Calu3 (cell line): ENCODE measurements at regions not wholly inside any gene's neighbourhood (a gene's known extent, or its start where the extent isn't known, plus 50 kb on each side); places are given as distances from the start of the nearest gene placed in this dataset.

Experiments
- BruUV-seq: library from RNA; stranded (reverse); fragments of 400-500 nt; replicated peaks from 2 replicates; lab custom pipeline; 2021; lab: Mats Ljungman, UMichigan
- CTCF ChIA-PET: fragments of 300-600 bp; sonication (Branson Sonifier 250); formaldehyde crosslinking; loops from one replicate; lab custom pipeline; 2022; ENCODE audit warnings: antibody characterized with exemption; lab: Charles Lee
- DNase-seq: peaks from one replicate; pipeline ENCODE4 v3.0.0; 2022
- H3K27ac Mint-ChIP-seq: one replicate; pipeline ENCODE4 v1.8.0; 2022; ENCODE audit warnings: mixed read lengths; ENCODE audit not compliant: unreplicated experiment
- H3K27me3 Mint-ChIP-seq: one replicate; pipeline ENCODE4 v1.8.0; 2022; ENCODE audit warnings: mixed read lengths; ENCODE audit not compliant: unreplicated experiment
- H3K36me3 Mint-ChIP-seq: one replicate; pipeline ENCODE4 v1.8.0; 2022; ENCODE audit warnings: mild to moderate bottlenecking, moderate library complexity, mixed read lengths; ENCODE audit not compliant: insufficient read depth, unreplicated experiment
- H3K4me1 Mint-ChIP-seq: one replicate; pipeline ENCODE4 v1.8.0; 2022; ENCODE audit warnings: mild to moderate bottlenecking, low read depth, mixed read lengths; ENCODE audit not compliant: unreplicated experiment
- H3K4me3 Mint-ChIP-seq: one replicate; pipeline ENCODE4 v1.8.0; 2022; ENCODE audit warnings: mild to moderate bottlenecking, low read depth, moderate library complexity, mixed read lengths; ENCODE audit not compliant: unreplicated experiment
- H3K9me3 Mint-ChIP-seq: one replicate; pipeline ENCODE4 v1.8.0; 2022; ENCODE audit warnings: low read depth, mixed read lengths; ENCODE audit not compliant: unreplicated experiment
- intact Hi-C: fragments of 100-400 bp; cut with micrococcal nuclease; formaldehyde crosslinking; loops from one replicate; pipeline ENCODE4 v1.10.0; 2022; ENCODE audit not compliant: unreplicated experiment
- TF ChIP-seq, protein P1 (sequence below): fragments of 200-600 bp; IDR thresholded peaks from one replicate; pipeline ENCODE4 v1.8.0; 2022; ENCODE audit warnings: antibody characterized with exemption; ENCODE audit not compliant: unreplicated experiment

DNA sequence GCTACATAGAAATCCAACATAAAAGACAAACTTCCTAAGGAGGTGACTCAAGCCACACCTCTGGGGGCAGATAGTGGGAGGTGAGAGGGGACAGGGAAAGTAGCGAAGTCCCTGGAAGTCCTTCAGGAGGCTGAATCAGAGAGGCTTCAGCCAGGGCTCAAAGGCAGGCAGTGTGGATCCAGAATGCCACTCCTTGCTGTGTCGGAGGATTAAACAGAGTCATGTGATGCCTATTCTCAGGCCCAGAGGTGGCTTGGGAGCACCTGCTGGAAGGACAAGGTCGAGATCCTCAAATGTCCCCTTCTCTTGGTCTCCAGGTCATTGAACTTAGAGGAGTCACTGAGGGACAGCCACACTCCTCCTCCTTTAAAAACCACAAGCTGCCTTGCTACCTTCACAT is 391.1 kb downstream of the SOX9 start:
- no peak overlapping the region for H3K27ac Mint-ChIP-seq

DNA sequence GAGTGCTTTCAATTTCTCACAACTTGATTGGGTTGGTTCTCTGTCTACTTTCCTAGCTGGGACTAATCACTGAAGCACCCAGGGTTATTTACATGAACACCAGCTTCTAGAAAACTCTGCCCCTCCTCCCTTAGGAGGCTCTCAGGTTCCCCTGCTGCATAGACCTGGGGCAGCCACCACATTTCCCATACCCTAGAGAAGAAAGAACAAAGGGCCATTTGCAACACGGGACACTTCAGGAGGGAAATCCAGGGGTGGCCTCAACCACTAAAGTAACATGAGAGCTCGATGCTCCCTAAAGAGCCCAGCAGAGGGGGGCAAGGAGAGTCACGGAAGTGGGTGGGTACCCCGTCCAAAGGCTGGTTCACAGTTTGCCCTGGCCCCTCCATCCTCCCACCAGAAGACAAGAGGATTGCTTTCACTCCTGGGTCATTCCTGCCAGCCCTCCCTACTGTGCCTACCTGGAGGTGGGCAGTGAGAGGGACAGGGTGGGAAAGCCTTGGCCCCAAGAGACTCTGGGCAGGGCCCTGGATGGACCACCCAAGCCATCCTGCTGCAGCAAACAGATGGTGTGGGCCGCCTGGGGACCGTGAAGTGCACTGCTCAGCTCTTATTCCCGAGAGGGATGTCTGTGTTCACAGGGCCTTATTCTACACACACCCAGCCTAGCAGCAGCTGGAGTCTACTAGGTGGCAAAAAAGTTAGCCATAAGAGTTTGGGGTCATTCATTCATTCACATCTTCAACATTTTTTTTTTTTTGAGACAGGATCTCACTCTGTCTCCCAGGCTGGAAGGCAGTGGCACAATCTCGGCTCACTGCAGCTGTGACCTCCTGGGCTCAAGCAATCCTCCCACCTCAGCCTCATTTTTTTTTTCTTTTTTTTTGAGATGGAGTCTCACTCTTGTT is 392.1 kb downstream of the SOX9 start:
- CTCF ChIA-PET = no interaction called here
- no peak overlapping the region for H3K27ac Mint-ChIP-seq
- H3K9me3 Mint-ChIP-seq = no peaks in the 10 kb centered on the region
- TF ChIP-seq, protein P1, sequence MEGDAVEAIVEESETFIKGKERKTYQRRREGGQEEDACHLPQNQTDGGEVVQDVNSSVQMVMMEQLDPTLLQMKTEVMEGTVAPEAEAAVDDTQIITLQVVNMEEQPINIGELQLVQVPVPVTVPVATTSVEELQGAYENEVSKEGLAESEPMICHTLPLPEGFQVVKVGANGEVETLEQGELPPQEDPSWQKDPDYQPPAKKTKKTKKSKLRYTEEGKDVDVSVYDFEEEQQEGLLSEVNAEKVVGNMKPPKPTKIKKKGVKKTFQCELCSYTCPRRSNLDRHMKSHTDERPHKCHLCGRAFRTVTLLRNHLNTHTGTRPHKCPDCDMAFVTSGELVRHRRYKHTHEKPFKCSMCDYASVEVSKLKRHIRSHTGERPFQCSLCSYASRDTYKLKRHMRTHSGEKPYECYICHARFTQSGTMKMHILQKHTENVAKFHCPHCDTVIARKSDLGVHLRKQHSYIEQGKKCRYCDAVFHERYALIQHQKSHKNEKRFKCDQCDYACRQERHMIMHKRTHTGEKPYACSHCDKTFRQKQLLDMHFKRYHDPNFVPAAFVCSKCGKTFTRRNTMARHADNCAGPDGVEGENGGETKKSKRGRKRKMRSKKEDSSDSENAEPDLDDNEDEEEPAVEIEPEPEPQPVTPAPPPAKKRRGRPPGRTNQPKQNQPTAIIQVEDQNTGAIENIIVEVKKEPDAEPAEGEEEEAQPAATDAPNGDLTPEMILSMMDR = no peak
- peaks cover 4% of the 10 kb centered on the region for H3K36me3 Mint-ChIP-seq
- no TSS peak for BruUV-seq
- no peak overlapping the region for H3K4me3 Mint-ChIP-seq
- peaks cover 22% of the 10 kb centered on the region for H3K4me1 Mint-ChIP-seq
- no peak for DNase-seq
- intact Hi-C loops = no loop called here
- H3K27me3 Mint-ChIP-seq = no peaks in the 10 kb centered on the region

More for the DNA sequence above, 391.1 kb downstream of the SOX9 start:
- intact Hi-C loops = no loop called here
- DNase-seq = no peak
- BruUV-seq = no TSS peak
- Mint-ChIP-seq H3K9me3 (no peaks in the 10 kb centered on the region), H3K27me3 (no peaks in the 10 kb centered on the region), H3K4me3 (no peak overlapping the region), H3K36me3 (peaks cover 9% of the 10 kb centered on the region), H3K4me1 (peaks cover 29% of the 10 kb centered on the region)
- CTCF ChIA-PET = no interaction called here
- TF ChIP-seq, protein P1 = no peak

DNA sequence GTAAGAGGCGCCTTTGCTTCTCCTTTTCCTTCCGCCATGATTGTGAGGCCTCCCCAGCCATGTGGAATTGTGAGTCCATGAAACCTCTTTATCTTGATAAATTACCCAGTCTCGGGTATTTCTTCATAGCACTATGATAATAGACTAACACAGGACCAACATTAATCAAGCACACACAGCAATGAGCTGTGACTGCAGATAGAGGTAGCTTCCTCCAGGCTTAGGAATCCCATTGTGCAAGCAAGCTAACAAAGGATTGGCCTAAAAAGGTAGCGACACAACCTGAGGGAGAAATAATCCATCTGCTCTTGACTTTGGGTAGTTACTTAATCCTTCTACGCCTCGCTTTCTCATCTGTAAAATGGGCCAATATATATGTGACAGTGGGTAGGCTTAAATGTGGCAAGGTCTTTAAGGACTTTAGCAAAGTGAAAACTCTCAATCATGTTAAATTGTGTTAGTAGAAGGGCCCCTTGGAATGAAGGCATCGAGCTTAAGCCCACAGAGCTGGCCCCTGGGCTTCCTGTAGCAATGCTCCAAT is 393.6 kb downstream of the SOX9 start:
- peaks cover 27% of the 10 kb centered on the region for H3K4me1 Mint-ChIP-seq
- no peak overlapping the region for H3K27ac Mint-ChIP-seq
- no peak for DNase-seq
- no peaks in the 10 kb centered on the region for H3K9me3 Mint-ChIP-seq
- BruUV-seq = no TSS peak
- no peak overlapping the region for H3K4me3 Mint-ChIP-seq
- CTCF ChIA-PET = no interaction called here
- H3K27me3 Mint-ChIP-seq = no peaks in the 10 kb centered on the region
- no peaks in the 10 kb centered on the region for H3K36me3 Mint-ChIP-seq
- TF ChIP-seq, protein P1 = no peak
- intact Hi-C loops = no loop called here

DNA sequence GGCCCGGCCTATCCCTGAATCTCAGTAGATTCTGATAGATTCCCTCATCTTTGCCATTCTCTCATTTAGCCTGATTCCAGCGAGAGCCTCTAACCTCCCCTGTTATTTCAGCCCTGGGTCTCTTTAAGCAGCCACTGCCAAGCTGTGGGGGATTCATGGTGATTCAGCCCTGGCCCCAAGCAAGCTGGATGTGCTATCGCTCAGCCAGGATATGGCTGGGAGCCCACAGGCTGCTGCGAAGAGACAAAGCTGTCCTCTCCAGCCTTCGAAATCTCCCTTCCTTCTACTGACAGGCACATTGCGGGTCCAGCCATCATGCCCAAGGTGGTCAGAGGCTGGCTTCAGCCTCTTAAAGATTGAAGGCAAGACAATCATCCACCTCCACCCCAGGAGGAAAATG is 394.1 kb downstream of the SOX9 start:
- TF ChIP-seq, protein P1 = no peak
- Mint-ChIP-seq H3K27ac (no peak overlapping the region), H3K4me1 (peaks cover 23% of the 10 kb centered on the region), H3K9me3 (no peaks in the 10 kb centered on the region), H3K27me3 (no peaks in the 10 kb centered on the region), H3K36me3 (no peaks in the 10 kb centered on the region), H3K4me3 (no peak overlapping the region)
- DNase-seq = no peak
- intact Hi-C loops = no loop called here
- BruUV-seq = no TSS peak
- CTCF ChIA-PET = no interaction called here
